ENCODE measurements at regions not wholly inside any gene's neighbourhood (a gene's known extent, or its start where the extent isn't known, plus 50 kb on each side); places are given as distances from the start of the nearest gene placed in this dataset.

DNA sequence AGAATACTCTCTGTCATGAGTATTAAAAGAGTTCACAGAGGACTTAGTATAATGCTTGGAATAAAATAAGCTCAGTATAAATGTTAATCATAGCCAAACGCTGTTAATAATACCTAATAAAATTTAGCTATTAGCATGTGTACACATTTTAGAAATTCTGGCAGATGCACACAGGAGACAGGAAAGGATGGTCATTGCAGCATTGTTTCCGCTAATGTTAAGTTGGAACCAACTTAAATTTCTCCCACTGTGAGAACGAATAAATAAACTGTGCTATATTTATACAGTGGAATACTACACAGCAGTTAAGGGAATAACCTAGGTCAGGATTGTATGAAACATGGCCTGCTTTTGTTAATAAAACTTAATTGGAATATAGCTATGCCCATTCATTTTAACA lies 370.4 kb upstream of the TGFBR2 start:
- in situ Hi-C loops (cut with HindIII; ENCODE audit: low pct_ligation_motif_present, low pct_unique_long_range_greater_than_20kb, low sequenced_read_pairs), result no loop called here
- DNase-seq, result no peak

DNA sequence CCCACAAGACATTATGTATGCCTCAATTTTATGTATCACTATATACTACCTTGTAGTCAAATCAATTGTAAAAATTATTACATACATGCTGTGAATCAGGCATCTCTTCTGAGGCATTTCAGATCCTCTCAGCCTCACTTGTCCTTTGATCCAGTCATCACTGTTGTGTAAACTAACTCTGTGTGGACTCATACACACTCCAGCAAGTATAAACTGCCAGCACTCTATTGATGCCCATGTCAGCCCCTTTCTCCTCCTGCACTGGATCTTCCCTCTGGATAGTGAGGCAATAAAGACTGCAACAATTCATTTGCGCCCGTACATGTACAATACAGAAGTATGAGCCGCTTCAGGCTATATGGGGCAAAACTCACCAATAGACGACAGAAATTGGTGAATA lies 364.7 kb upstream of the TGFBR2 start:
- in situ Hi-C loops (cut with HindIII; ENCODE audit: low pct_ligation_motif_present, low pct_unique_long_range_greater_than_20kb, low sequenced_read_pairs), result no loop called here
- DNase-seq, result no peak

DNA sequence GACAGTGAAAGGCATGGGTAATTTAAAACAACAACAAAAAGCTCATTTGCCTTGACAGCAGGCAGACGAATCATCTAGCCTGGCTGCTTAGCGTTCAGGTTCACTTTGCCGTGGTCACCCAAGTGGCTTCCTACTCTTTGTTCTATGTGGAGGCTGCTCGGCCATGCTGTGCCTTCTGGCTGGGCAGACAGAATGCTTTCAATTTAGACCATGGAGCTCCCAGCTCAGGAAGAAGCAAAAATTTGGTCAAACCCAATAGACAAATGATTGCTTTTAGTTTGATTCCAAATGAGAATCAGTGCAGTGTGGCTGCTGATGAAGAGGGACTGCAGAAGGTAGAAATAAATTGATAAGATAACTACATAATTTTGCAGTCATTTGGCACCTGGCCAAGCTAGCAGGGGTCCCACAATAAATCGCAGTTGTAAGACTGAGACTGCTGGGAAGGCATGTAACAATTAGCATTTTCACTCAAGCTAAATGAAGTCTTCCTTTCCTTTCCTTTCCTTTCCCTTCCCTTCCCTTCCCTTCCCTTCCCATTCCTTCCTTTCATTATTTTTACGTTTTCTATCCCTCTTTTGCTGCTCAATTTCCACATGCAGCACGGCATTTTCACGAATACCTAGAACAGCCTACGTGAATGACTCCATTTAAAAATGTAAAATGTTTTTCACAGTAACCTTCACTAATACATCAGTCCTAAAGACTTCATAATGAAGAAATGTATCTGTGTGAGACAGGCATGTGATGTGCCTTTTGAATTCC lies 360.4 kb upstream of the TGFBR2 start:
- no peak for DNase-seq
- in situ Hi-C loops (cut with HindIII; ENCODE audit: low pct_ligation_motif_present, low pct_unique_long_range_greater_than_20kb, low sequenced_read_pairs), result no loop called here

- in situ Hi-C loops (cut with HindIII; ENCODE audit: low pct_ligation_motif_present, low pct_unique_long_range_greater_than_20kb, low sequenced_read_pairs), result no loop called here
- DNase-seq, result no peak
Observed at GRCh38 chr3:30248423-30248822, 358.0 kb upstream of the TGFBR2 start.

- DNase-seq, result no peak
- in situ Hi-C loops (cut with HindIII; ENCODE audit: low pct_ligation_motif_present, low pct_unique_long_range_greater_than_20kb, low sequenced_read_pairs), result no loop called here
Observed at GRCh38 chr3:30252474-30252873, 353.9 kb upstream of the TGFBR2 start.

DNA sequence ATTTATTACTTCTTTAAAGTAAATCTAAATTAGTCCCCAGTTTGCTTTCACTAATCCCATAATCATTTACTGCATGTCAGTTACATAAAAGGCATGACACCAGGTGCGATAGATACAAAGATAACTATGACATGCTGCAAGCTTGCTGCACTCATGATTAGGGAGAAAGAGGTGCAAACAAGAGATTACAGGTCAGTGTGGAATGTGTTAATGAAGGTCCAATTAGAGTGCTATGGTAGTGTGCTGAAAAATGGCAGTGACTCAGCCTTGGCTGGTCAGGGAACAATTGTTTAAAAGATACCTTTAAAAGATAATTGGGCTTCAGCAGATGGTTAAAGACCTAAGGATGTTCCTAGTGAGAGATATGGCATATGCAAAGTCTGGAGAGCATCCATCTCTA lies 352.6 kb upstream of the TGFBR2 start:
- no peak for DNase-seq
- in situ Hi-C loops (cut with HindIII; ENCODE audit: low pct_ligation_motif_present, low pct_unique_long_range_greater_than_20kb, low sequenced_read_pairs), result no loop called here

DNA sequence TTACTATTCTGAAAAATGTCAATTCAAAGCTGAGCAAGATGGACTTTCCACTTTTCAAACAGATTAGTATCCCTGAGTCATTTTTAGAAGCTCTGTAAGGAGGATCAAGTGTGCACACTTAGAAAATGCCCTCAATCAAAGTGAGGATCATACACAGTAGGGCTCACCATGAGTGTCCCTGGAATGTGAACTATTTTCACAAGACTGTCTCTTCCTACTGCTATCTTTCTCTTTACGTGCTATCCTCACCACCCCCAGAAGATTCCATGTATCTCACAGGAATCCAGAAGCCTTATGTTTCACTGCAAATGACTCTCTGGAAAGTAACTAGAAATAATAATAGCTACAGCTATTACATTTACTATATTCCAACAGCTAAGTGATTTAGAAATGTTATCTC lies 349.9 kb upstream of the TGFBR2 start:
- in situ Hi-C loops (cut with HindIII; ENCODE audit: low pct_ligation_motif_present, low pct_unique_long_range_greater_than_20kb, low sequenced_read_pairs), result no loop called here
- DNase-seq, result no peak

DNA sequence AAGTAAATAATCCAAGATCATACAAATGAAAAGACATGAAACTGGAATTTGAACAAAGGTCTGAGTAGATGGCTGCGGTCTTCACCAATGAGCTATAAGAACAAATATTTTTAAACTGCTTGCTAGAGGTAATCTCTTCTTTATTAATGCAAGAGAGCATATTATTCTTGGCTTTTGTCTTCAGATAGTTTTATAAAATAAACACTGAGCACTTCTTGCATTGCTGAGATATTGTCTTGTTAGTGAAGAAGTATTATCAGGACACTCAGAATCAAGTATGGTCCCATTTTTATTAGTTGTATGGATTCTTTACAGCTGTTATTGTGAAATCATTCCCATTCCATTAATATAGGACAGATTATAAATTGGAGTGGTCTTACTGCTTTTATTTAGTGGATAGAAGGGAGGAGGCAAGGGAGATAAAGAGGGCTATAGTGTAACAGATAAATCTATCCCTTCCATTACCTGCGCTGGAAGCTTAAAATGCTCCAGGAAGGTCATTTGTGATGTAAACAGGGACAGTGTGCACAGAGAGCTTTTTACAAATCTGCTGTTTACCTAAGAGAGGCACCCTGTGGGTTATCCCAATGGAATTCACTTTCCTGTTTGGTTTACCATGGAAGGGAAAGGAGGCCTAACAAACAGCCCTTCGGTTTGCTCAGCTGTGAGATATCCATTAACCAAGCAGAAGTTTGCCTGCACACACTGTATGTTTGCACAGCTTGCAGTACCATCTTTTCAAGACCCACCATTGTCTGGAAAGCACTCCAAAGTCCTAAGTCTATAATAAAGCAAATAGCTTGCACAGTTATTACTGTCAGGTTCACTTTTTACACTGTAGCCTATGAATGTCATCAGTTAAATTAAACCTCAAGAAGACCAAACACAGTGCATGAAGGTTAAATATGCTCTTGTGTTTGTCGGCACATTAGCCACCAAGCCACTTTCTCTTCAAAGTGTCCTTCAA lies 347.7 kb upstream of the TGFBR2 start:
- in situ Hi-C loops (cut with HindIII; ENCODE audit: low pct_ligation_motif_present, low pct_unique_long_range_greater_than_20kb, low sequenced_read_pairs), result no loop called here

DNA sequence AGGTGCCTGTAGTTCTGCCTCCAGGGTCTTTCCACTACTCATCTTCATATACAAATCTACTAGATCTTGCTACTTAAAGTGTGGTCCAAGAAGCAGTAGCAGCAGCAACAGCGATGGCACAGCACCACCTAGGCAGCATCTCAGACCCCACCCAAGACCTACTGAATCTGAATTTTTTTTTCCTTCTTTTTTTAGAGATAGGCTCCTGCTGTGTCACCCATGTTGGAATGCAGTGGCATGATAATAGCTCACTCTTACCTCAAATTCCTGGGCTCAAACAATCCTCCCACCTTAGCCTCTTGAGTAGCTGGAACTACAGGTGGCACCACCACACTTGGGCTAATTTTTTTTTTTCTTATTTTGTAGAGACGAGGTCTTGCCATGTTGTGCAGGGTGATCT lies 346.7 kb upstream of the TGFBR2 start:
- in situ Hi-C loops (cut with HindIII; ENCODE audit: low pct_ligation_motif_present, low pct_unique_long_range_greater_than_20kb, low sequenced_read_pairs), result no loop called here
- no peak for DNase-seq

More for the DNA sequence above, 347.7 kb upstream of the TGFBR2 start:
- no peak for DNase-seq

GRCh38 chr3:30260762-30261161 lies 345.6 kb upstream of the TGFBR2 start:
- in situ Hi-C loops (cut with HindIII; ENCODE audit: low pct_ligation_motif_present, low pct_unique_long_range_greater_than_20kb, low sequenced_read_pairs), result no loop called here
- no peak for DNase-seq

GRCh38 chr3:30263238-30263924 lies 343.0 kb upstream of the TGFBR2 start:
- DNase-seq, result no peak
- in situ Hi-C loops (cut with HindIII; ENCODE audit: low pct_ligation_motif_present, low pct_unique_long_range_greater_than_20kb, low sequenced_read_pairs), result no loop called here

DNA sequence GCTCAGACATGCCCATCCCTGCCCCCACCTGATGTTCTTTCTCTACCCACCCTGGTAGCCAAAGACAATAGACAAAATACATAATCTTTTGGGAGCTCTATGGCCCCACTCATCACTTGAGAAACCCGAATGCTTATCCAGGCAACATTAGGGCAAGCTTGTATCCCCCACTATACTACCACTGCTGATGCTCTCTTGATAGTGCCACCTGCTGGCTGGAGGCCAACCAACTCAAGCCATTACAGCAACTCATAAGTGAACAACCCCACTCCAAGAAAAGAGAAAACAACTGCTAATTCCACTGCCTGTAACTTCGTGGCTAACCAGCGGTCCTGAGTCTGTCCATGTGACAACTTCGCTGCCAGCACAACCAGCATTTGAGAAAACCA lies 342.5 kb upstream of the TGFBR2 start:
- in situ Hi-C loops (cut with HindIII; ENCODE audit: low pct_ligation_motif_present, low pct_unique_long_range_greater_than_20kb, low sequenced_read_pairs), result no loop called here
- DNase-seq, result no peak

DNA sequence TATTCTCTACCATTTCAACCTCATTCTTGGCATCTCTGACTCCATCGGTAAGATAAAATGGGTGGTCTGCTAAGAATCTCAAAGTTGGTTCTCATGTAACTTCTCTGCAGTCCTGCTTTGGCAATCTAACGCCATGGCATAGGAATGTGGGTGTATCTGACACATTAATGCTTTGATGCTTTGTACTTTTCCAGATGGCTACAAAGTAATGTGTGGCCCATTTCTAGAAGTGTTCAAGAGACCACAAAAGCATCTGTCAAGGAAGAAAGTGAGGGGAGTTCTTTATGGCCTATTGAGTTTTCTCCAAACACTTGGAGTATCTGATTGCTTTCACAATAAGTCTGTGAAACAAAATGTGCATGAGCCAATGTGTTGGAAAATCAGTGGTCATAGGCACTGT lies 339.9 kb upstream of the TGFBR2 start:
- in situ Hi-C loops (cut with HindIII; ENCODE audit: low pct_ligation_motif_present, low pct_unique_long_range_greater_than_20kb, low sequenced_read_pairs), result no loop called here
- DNase-seq, result no peak

- in situ Hi-C loops (cut with HindIII; ENCODE audit: low pct_ligation_motif_present, low pct_unique_long_range_greater_than_20kb, low sequenced_read_pairs), result no loop called here
- DNase-seq, result no peak
Observed at GRCh38 chr3:30268288-30268687, 338.1 kb upstream of the TGFBR2 start.

- in situ Hi-C loops (cut with HindIII; ENCODE audit: low pct_ligation_motif_present, low pct_unique_long_range_greater_than_20kb, low sequenced_read_pairs), result no loop called here
- DNase-seq, result no peak
Observed at GRCh38 chr3:30269751-30270445, 336.5 kb upstream of the TGFBR2 start.

GRCh38 chr3:30271781-30272180 lies 334.6 kb upstream of the TGFBR2 start:
- DNase-seq, result no peak
- in situ Hi-C loops (cut with HindIII; ENCODE audit: low pct_ligation_motif_present, low pct_unique_long_range_greater_than_20kb, low sequenced_read_pairs), result no loop called here

DNA sequence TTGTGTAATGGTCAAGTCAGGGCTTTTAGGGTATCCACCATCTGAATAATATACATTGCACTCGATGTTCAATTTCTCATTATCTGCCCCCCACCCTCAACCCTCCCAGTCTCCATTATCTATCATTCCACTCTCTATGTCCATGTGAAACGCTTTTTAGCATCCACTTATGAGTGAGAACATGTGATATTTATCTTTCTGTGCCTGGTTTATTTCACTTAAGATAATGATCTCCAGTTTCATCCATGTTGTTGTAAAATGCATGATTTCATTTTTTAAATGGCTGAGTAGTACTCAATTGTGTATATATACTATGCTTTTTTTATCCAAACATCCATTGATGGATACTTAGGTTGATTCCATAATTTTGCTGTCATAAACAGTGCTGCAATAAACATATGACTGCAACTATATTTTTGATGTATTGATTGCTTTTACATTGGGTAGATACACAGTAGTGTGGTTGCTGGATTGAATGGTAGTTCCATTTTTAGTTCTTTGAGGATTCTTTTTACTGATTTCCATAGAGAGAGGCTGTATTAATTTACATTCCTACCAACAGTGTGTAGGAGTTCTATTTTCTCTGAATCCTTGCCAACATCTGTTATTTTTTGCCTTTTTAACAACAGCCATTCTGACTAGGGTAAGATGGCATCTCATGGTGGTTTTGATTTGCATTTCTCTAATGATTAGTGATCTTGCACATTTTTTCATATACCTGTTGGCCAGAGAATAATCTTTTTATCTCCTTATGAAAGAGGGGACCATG lies 332.9 kb upstream of the TGFBR2 start:
- in situ Hi-C loops (cut with HindIII; ENCODE audit: low pct_ligation_motif_present, low pct_unique_long_range_greater_than_20kb, low sequenced_read_pairs), result no loop called here
- no peak for DNase-seq

DNA sequence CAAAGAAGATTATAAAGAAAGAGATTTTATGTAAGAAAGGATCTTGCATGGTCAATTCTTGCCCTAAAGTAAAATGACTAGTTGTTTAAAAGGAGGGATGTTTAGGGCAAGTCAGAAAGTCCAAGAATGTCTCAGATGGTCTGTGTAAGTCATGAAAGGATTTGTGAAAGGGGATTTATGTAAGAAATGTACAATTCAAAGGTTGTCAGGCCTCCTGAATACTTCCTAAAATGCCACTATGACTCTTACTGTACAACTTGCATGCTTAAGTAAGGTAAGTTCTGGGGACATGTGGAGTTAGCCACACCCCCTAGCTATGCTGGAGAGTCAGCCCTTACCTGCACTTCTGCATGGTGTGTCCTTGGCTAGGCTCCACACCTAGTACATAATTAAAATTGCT lies 328.9 kb upstream of the TGFBR2 start:
- no peak for DNase-seq
- in situ Hi-C loops (cut with HindIII; ENCODE audit: low pct_ligation_motif_present, low pct_unique_long_range_greater_than_20kb, low sequenced_read_pairs), result no loop called here
